A549 (cell line): ENCODE measurements at regions not wholly inside any gene's neighbourhood (a gene's known extent, or its start where the extent isn't known, plus 50 kb on each side); places are given as distances from the start of the nearest gene placed in this dataset.
A peak's percentile ranks its signal among the peaks of the same experiment; 100 is the strongest.

ENCODE experiments used
- ATAC-seq, 2 experiments: fragments of 200-7000 bp in 1 of 2; fragments of >200 bp in 1 of 2; cut with Nextera tagmentation in 1 of 2; cut with Tn5 transposase in 1 of 2; 3 replicates each; pipeline versions ENCODE4 v1.8.0 to v1.9.1; 2018 to 2020; ENCODE audit warnings: mild to moderate bottlenecking in 1 of 2, moderate library complexity in 1 of 2
- CTCF ChIA-PET: fragments of 300-600 bp; sonication (Branson Sonifier 250); formaldehyde crosslinking; extraction: SDS; loops from one replicate; lab custom pipeline; 2021; ENCODE audit warnings: antibody characterized with exemption, inconsistent platforms; lab: Yijun Ruan, JAX
- POLR2A ChIA-PET: fragments of 350-600 bp; formaldehyde crosslinking; extraction: SDS; loops from one replicate; lab custom pipeline; 2021; ENCODE audit warnings: antibody characterized with exemption, inconsistent platforms; lab: Yijun Ruan, JAX
- DNase-seq, 2 experiments: peaks; one replicate each; pipeline versions ENCODE4 v3.0.0 to v3.0.0-alpha.2; 2011 to 2016; ENCODE audit warnings: low read depth in 1 of 2, low spot score in 1 of 2
- FAIRE-seq: peaks from 2 replicates; lab custom pipeline; 2011; peaks lifted over from hg19 to GRCh38; lab: Jason Lieb, UNC
- H3K27ac ChIP-seq, 2 experiments: fragments of >200 bp; sonication (Bioruptor Twin); formaldehyde crosslinking; 3 replicates each; pipeline ENCODE4 v1.5.1; 2016 to 2017
- H3K4me1 ChIP-seq: fragments of >200 bp; sonication (Bioruptor Twin); formaldehyde crosslinking; 3 replicates; pipeline ENCODE4 v1.6.1; 2016
- H3K4me2 ChIP-seq: fragments of >200 bp; sonication (Bioruptor Twin); formaldehyde crosslinking; 3 replicates; pipeline ENCODE4 v1.6.1; 2016
- H3K4me3 ChIP-seq: fragments of >200 bp; sonication (Bioruptor Twin); formaldehyde crosslinking; 3 replicates; pipeline ENCODE4 v1.5.1; 2016
- H3K9me3 ChIP-seq: fragments of >200 bp; sonication (Bioruptor Twin); formaldehyde crosslinking; 3 replicates; pipeline ENCODE4 v1.6.1; 2016
- CBX8 ChIP-seq: fragments of 200-600 bp; sonication (generic); IDR thresholded peaks from 2 replicates; pipeline ENCODE4 v1.6.1; 2016
- EHF ChIP-seq: fragments of 250-450 bp; sonication (Bioruptor Pico); IDR thresholded peaks from 2 replicates; pipeline ENCODE4 v1.5.0; 2020; ENCODE audit warnings: mild to moderate bottlenecking
- FOXS1 ChIP-seq: fragments of 250-450 bp; sonication (Bioruptor Pico); IDR thresholded peaks from 2 replicates; pipeline ENCODE4 v1.5.0; 2020; ENCODE audit warnings: mild to moderate bottlenecking, moderate library complexity
- HDAC2 ChIP-seq: fragments of 200-600 bp; sonication (generic); IDR thresholded peaks from 2 replicates; pipeline ENCODE4 v1.6.1; 2016
- HOXA7 ChIP-seq: fragments of 250-450 bp; sonication (Bioruptor Pico); IDR thresholded peaks from 2 replicates; pipeline ENCODE4 v1.5.0; 2020; ENCODE audit warnings: mild to moderate bottlenecking, moderate library complexity
- JUNB ChIP-seq: fragments of >200 bp; sonication (Bioruptor Twin); formaldehyde crosslinking; IDR thresholded peaks from 2 replicates; pipeline ENCODE4 v1.6.1; 2016
- KDM1A ChIP-seq: fragments of 200-600 bp; sonication (generic); IDR thresholded peaks from 2 replicates; pipeline ENCODE4 v1.6.1; 2016; ENCODE audit warnings: low read depth, mild to moderate bottlenecking
- KDM5A ChIP-seq: fragments of 200-600 bp; sonication (generic); IDR thresholded peaks from 2 replicates; pipeline ENCODE4 v1.6.1; 2016; ENCODE audit warnings: antibody characterized with exemption, mild to moderate bottlenecking
- MAFK ChIP-seq: fragments of 450-650 bp; IDR thresholded peaks from 2 replicates; pipeline ENCODE4 v1.6.1; 2014; ENCODE audit not compliant: partially characterized antibody
- MYC ChIP-seq: IDR thresholded peaks from 2 replicates; pipeline ENCODE4 v1.6.1; 2012; ENCODE audit warnings: mild to moderate bottlenecking, inconsistent platforms, low read length, improper control_type of control experiment, borderline replicate concordance
- NFE2L2 ChIP-seq: fragments of 150-350 bp; conservative IDR thresholded peaks from 2 replicates; pipeline ENCODE4 v1.6.1; 2014; ENCODE audit warnings: low read length
- NPAS2 ChIP-seq: fragments of 250-450 bp; sonication (Bioruptor Pico); IDR thresholded peaks from 2 replicates; pipeline ENCODE4 v1.8.0; 2022; ENCODE audit warnings: mild to moderate bottlenecking, moderate library complexity, borderline replicate concordance
- NR3C1 ChIP-seq: fragments of >200 bp; sonication (Bioruptor Twin); formaldehyde crosslinking; IDR thresholded peaks from 3 replicates; pipeline ENCODE4 v1.6.1; 2017
- POLR2A ChIP-seq: IDR thresholded peaks from 2 replicates; pipeline ENCODE4 v1.6.1; 2012; ENCODE audit warnings: mild to moderate bottlenecking, low read length
- RAD21 ChIP-seq, 2 experiments: fragments of >200 bp in 1 of 2; sonication (Bioruptor Twin) in 1 of 2; formaldehyde crosslinking in 1 of 2; IDR thresholded peaks in 1 of 2; conservative IDR thresholded peaks in 1 of 2; 2 replicates in 1 of 2; 3 replicates in 1 of 2; pipeline ENCODE4 v1.6.1; 2012 to 2018; ENCODE audit warnings: inconsistent platforms in 1 of 2
- RARB ChIP-seq: fragments of 250-450 bp; sonication (Bioruptor Pico); IDR thresholded peaks from 2 replicates; pipeline ENCODE4 v1.8.0; 2021; ENCODE audit warnings: mild to moderate bottlenecking, moderate library complexity
- RCOR1 ChIP-seq: fragments of 150-350 bp; IDR thresholded peaks from 2 replicates; pipeline ENCODE4 v1.6.1; 2014; ENCODE audit warnings: antibody characterized with exemption, low read length, low read depth
- RFX5 ChIP-seq: fragments of 450-650 bp; IDR thresholded peaks from 2 replicates; pipeline ENCODE4 v1.7.1; 2014; ENCODE audit warnings: antibody characterized with exemption, mild to moderate bottlenecking, moderate library complexity
- RNF2 ChIP-seq: fragments of 200-600 bp; sonication (generic); IDR thresholded peaks from 2 replicates; pipeline ENCODE4 v1.6.1; 2016; ENCODE audit warnings: low read depth, mild to moderate bottlenecking, antibody characterized with exemption, moderate library complexity, borderline replicate concordance
- WGBS: methylation state at CpG from one replicate; pipeline ENCODE4 v1.1.6; 2017; ENCODE audit errors: missing lambda C conversion rate; 5-methylcytosine and 5-hydroxymethylcytosine counted together
- TF ChIP-seq, protein P1 (sequence below): fragments of 250-450 bp; sonication (Bioruptor Pico); IDR thresholded peaks from 2 replicates; pipeline ENCODE4 v1.5.0; 2020; ENCODE audit warnings: low read depth, mild to moderate bottlenecking, moderate library complexity
- TF ChIP-seq, protein P2 (sequence below): fragments of 450-650 bp; IDR thresholded peaks from 2 replicates; pipeline ENCODE4 v1.6.1; 2014; ENCODE audit warnings: antibody characterized with exemption
- TF ChIP-seq, protein P3 (sequence below): fragments of >200 bp; sonication (Bioruptor Twin); formaldehyde crosslinking; IDR thresholded peaks from 3 replicates; pipeline ENCODE4 v1.6.1; 2016
- TF ChIP-seq, protein P4 (sequence below): fragments of >200 bp; sonication (Bioruptor Twin); formaldehyde crosslinking; IDR thresholded peaks from 3 replicates; pipeline ENCODE4 v1.5.1; 2016

DNA sequence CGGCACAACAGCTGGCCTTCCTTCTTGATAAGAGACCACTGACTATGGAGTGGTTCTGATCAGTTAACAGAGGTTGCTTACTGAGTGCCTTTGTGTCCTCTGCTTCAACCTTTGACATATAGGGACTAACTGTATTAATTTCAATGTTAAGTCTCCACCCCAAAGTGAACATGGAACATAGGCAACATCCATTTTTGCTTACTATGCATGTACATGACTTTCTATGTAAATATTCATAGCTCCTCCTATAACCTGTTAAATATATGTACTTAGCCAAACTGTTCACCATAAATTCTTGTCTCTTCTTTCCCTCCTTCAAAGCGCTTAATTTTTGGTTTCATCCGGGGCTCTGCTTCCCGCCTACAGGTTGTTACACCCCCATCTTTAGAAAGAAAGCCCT, 334.8 kb downstream of the EPM2A start:
- CTCF ChIA-PET, result no interaction called here
- H3K27ac ChIP-seq, result no peak overlapping the region
- ATAC-seq (no peak), FAIRE-seq (no peak)
- no peaks in the 10 kb centered on the region for H3K4me1 ChIP-seq
- no peaks in the 10 kb centered on the region for H3K9me3 ChIP-seq
- TF ChIP-seq RARB (CRISPR knock-in tag) (no peak), MAFK (peak; percentile 6)
- TF ChIP-seq, all 56 proteins: peak for 1
- 53% methylated on average over 4 of the region's 4 CpGs for WGBS
- no peak for DNase-seq
- POLR2A ChIA-PET, result no interaction called here
- Histone ChIP-seq H3K4me2 (no peak overlapping the region), H3K4me3 (no peak overlapping the region)

DNA sequence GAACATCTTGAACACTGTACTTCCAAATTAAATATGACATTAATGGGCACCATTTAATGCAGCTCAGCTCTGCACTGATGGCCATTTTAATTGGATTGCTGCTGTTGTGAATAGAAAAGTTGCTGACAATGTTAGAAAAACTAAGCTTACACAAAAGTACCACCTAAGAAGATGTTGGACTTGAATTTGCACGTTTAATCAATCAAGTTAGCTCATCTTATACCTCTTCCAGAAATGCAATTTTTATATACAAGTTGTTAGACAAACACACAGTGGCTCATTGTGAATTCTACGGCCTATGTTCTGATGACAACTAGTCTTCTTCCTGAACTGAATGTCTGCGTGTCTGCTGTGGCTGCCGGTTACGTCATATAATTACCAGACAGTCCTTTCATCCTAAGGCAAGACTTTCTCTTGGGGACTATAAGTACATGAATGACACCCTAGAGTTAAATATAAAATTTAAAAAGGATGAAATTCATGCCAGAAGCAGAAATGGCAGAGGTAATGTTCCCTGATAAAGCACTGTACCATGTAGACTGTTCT, 330.2 kb downstream of the EPM2A start:
- no peaks in the 10 kb centered on the region for H3K4me1 ChIP-seq
- ChIA-PET CTCF (no interaction called here), POLR2A (no interaction called here)
- H3K27ac ChIP-seq, result no peak overlapping the region
- no peak for FAIRE-seq
- TF ChIP-seq, protein P1, sequence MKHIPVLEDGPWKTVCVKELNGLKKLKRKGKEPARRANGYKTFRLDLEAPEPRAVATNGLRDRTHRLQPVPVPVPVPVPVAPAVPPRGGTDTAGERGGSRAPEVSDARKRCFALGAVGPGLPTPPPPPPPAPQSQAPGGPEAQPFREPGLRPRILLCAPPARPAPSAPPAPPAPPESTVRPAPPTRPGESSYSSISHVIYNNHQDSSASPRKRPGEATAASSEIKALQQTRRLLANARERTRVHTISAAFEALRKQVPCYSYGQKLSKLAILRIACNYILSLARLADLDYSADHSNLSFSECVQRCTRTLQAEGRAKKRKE (CRISPR knock-in tag), result no peak
- TF ChIP-seq, protein P2, sequence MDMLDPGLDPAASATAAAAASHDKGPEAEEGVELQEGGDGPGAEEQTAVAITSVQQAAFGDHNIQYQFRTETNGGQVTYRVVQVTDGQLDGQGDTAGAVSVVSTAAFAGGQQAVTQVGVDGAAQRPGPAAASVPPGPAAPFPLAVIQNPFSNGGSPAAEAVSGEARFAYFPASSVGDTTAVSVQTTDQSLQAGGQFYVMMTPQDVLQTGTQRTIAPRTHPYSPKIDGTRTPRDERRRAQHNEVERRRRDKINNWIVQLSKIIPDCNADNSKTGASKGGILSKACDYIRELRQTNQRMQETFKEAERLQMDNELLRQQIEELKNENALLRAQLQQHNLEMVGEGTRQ, result no peak
- H3K4me2 ChIP-seq, result no peak overlapping the region
- H3K4me3 ChIP-seq, result no peak overlapping the region
- no peak for DNase-seq
- no peak for ATAC-seq
- 66% methylated on average over 5 of the region's 5 CpGs for WGBS
- H3K9me3 ChIP-seq, result no peaks in the 10 kb centered on the region

DNA sequence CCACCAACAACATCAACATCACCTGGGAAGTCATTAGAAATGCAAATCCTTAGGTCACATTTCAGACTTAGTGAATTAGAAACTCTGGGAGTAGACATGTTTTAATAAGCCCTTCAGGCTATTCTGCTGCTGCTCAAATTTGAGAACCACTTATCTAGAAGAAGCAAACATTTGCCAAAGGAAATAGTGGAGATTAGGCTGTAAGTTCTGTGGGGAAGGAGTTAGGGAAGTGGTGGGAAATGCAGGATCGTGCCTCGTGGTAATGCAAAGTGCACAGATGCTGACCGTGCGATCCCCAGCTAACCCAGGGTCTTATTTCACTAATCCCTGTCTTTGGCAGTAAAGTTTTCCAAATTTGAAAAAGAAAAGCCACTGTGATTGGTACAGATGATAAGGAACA, 328.5 kb downstream of the EPM2A start:
- ChIA-PET POLR2A (no interaction called here), CTCF (no interaction called here)
- FAIRE-seq (no peak), DNase-seq (no peak), ATAC-seq (no peak)
- 33% methylated on average over 4 of the region's 4 CpGs for WGBS
- H3K27ac ChIP-seq, result no peak overlapping the region
- no peak overlapping the region for H3K4me2 ChIP-seq
- H3K9me3 ChIP-seq, result no peaks in the 10 kb centered on the region
- no peaks in the 10 kb centered on the region for H3K4me1 ChIP-seq
- TF ChIP-seq POLR2A (no peak), EHF (CRISPR knock-in tag) (no peak), JUNB (no peak), CBX8 (no peak), NR3C1 (no peak), RCOR1 (no peak), RFX5 (no peak), KDM1A (no peak)
- TF ChIP-seq, protein P2, result no peak
- TF ChIP-seq, protein P3, sequence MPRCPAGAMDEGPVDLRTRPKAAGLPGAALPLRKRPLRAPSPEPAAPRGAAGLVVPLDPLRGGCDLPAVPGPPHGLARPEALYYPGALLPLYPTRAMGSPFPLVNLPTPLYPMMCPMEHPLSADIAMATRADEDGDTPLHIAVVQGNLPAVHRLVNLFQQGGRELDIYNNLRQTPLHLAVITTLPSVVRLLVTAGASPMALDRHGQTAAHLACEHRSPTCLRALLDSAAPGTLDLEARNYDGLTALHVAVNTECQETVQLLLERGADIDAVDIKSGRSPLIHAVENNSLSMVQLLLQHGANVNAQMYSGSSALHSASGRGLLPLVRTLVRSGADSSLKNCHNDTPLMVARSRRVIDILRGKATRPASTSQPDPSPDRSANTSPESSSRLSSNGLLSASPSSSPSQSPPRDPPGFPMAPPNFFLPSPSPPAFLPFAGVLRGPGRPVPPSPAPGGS, result no peak
- no peak overlapping the region for H3K4me3 ChIP-seq

DNA sequence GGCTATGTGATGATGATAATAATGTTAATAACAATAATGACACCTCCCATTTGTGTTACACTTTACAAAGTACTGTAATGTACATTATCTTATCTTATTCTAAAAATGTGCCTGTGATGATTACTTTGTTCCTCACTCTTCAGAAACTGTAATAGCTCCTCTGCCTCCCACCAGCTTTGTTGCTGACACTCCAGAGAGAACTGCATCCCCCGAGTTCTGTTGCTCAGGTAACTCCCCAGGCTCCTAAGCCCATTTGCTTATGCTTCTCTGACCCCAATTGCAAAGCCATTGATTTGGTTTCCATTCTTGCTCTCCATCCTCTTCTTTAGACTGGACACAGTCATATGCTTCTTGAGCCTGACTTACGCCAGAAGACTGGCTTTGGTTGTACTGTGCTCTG, 319.7 kb downstream of the EPM2A start:
- 44% methylated on average over 2 of the region's 2 CpGs for WGBS
- POLR2A ChIA-PET, result no interaction called here
- no peak for ATAC-seq
- Histone ChIP-seq H3K27ac (no peak overlapping the region), H3K4me2 (no peak overlapping the region), H3K9me3 (no peaks in the 10 kb centered on the region), H3K4me3 (no peak overlapping the region), H3K4me1 (no peaks in the 10 kb centered on the region)
- FAIRE-seq, result no peak
- DNase-seq, result no peak
- CTCF ChIA-PET, result interaction anchor here (0.6 kb wide), 1 partner anchor 420 kb away, joined by 3 read pairs; no protein-coding TSS in a partner anchor
- TF ChIP-seq, protein P4, sequence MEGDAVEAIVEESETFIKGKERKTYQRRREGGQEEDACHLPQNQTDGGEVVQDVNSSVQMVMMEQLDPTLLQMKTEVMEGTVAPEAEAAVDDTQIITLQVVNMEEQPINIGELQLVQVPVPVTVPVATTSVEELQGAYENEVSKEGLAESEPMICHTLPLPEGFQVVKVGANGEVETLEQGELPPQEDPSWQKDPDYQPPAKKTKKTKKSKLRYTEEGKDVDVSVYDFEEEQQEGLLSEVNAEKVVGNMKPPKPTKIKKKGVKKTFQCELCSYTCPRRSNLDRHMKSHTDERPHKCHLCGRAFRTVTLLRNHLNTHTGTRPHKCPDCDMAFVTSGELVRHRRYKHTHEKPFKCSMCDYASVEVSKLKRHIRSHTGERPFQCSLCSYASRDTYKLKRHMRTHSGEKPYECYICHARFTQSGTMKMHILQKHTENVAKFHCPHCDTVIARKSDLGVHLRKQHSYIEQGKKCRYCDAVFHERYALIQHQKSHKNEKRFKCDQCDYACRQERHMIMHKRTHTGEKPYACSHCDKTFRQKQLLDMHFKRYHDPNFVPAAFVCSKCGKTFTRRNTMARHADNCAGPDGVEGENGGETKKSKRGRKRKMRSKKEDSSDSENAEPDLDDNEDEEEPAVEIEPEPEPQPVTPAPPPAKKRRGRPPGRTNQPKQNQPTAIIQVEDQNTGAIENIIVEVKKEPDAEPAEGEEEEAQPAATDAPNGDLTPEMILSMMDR, result no peak
- TF ChIP-seq MYC (no peak), KDM5A (no peak), NR3C1 (no peak), CBX8 (no peak), HDAC2 (no peak), NFE2L2 (no peak), POLR2A (no peak), FOXS1 (CRISPR knock-in tag) (no peak), HOXA7 (CRISPR knock-in tag) (no peak), NPAS2 (CRISPR knock-in tag) (no peak), RAD21 (conservative IDR thresholded peaks at IDR 0.05 in 1 of 2, IDR thresholded peaks at IDR 0.05 in 1 of 2) (no peak), RNF2 (no peak)
- TF ChIP-seq, protein P3, result no peak
- TF ChIP-seq, protein P1 (CRISPR knock-in tag), result no peak
